GM23338 (cell line): ENCODE measurements at regions not wholly inside any gene's neighbourhood (a gene's known extent, or its start where the extent isn't known, plus 50 kb on each side); places are given as distances from the start of the nearest gene placed in this dataset.

Experiments
- ATAC-seq: fragments of 200-7000 bp; cut with Tn5 transposase; 3 replicates; pipeline ENCODE4 v1.9.1; 2020
- DNase-seq: peaks from one replicate; pipeline ENCODE4 v3.0.0-alpha.2; 2015; ENCODE audit warnings: low spot score
- H2AFZ ChIP-seq: fragments of 200-600 bp; sonication (generic); 2 replicates; pipeline ENCODE4 v1.8.0; 2016; ENCODE audit warnings: antibody characterized with exemption, mild to moderate bottlenecking, moderate library complexity
- H3F3A ChIP-seq: fragments of 200-600 bp; sonication (generic); replicated peaks from 2 replicates; pipeline ENCODE4 v1.8.0; 2017; ENCODE audit warnings: antibody characterized with exemption, mixed run types, low read depth
- H3K27ac ChIP-seq: fragments of 200-600 bp; sonication (generic); 2 replicates; pipeline ENCODE4 v1.6.1; 2016; ENCODE audit warnings: low read depth
- H3K27me3 ChIP-seq: fragments of 200-600 bp; sonication (generic); 2 replicates; pipeline ENCODE4 v1.8.0; 2016; ENCODE audit warnings: mild to moderate bottlenecking, mixed run types, moderate library complexity; ENCODE audit not compliant: insufficient read depth
- H3K36me3 ChIP-seq: fragments of 200-600 bp; sonication (generic); 2 replicates; pipeline ENCODE4 v1.8.0; 2016; ENCODE audit warnings: mild to moderate bottlenecking; ENCODE audit not compliant: insufficient read depth
- H3K4me1 ChIP-seq: fragments of 200-600 bp; sonication (generic); 2 replicates; pipeline ENCODE4 v1.8.0; 2016; ENCODE audit warnings: mild to moderate bottlenecking, moderate library complexity; ENCODE audit not compliant: insufficient read depth
- H3K4me2 ChIP-seq: fragments of 200-600 bp; sonication (generic); 2 replicates; pipeline ENCODE4 v1.7.1; 2017; ENCODE audit warnings: mixed run types
- H3K4me3 ChIP-seq: fragments of 200-600 bp; sonication (generic); 2 replicates; pipeline ENCODE4 v1.6.1; 2016; ENCODE audit warnings: mixed run types
- H3K79me2 ChIP-seq: fragments of 200-600 bp; sonication (generic); replicated peaks from 2 replicates; pipeline ENCODE4 v1.8.0; 2017; ENCODE audit warnings: mild to moderate bottlenecking; ENCODE audit not compliant: insufficient read depth
- H3K9me2 ChIP-seq: fragments of 200-600 bp; sonication (generic); 2 replicates; pipeline ENCODE4 v1.8.0; 2017; ENCODE audit not compliant: insufficient read depth
- H4K20me1 ChIP-seq: fragments of 200-600 bp; sonication (generic); replicated peaks from 2 replicates; pipeline ENCODE4 v1.8.0; 2017; ENCODE audit warnings: mild to moderate bottlenecking; ENCODE audit not compliant: insufficient read depth
- H3K27ac Mint-ChIP-seq: 2 replicates; pipeline ENCODE4 v1.8.0; 2020; ENCODE audit warnings: inconsistent platforms, mild to moderate bottlenecking, moderate library complexity, mixed read lengths
- H3K27me3 Mint-ChIP-seq: 3 replicates; pipeline ENCODE4 v1.8.0; 2022; ENCODE audit warnings: low read depth, mild to moderate bottlenecking, moderate library complexity, mixed read lengths, inconsistent platforms; ENCODE audit not compliant: insufficient read depth, poor library complexity
- H3K36me3 Mint-ChIP-seq: 3 replicates; pipeline ENCODE4 v1.8.0; 2021; ENCODE audit warnings: low read depth, mild to moderate bottlenecking, inconsistent platforms, moderate library complexity, mixed read lengths
- H3K4me1 Mint-ChIP-seq: 3 replicates; pipeline ENCODE4 v1.8.0; 2020; ENCODE audit warnings: mild to moderate bottlenecking, inconsistent platforms, mixed read lengths
- H3K4me3 Mint-ChIP-seq: 3 replicates; pipeline ENCODE4 v1.8.0; 2021; ENCODE audit warnings: moderate library complexity, mild to moderate bottlenecking, inconsistent platforms, mixed read lengths
- H3K9me3 Mint-ChIP-seq: 3 replicates; pipeline ENCODE4 v1.8.0; 2020; ENCODE audit warnings: moderate library complexity, mild to moderate bottlenecking, inconsistent platforms, mixed read lengths
- CREB1 ChIP-seq: fragments of 250-450 bp; sonication (Bioruptor Pico); IDR thresholded peaks from 2 replicates; pipeline ENCODE4 v1.5.0; 2020; ENCODE audit warnings: low read depth, mild to moderate bottlenecking, moderate library complexity
- CTCF ChIP-seq, 2 experiments: fragments of 200-600 bp in 1 of 2; sonication (generic) in 1 of 2; conservative IDR thresholded peaks; 2 replicates each; pipeline versions ENCODE4 v1.5.1 to v1.6.1; 2016 to 2017; ENCODE audit warnings: antibody characterized with exemption in 2 of 2, low read depth in 2 of 2, mild to moderate bottlenecking in 2 of 2, moderate library complexity in 1 of 2
- ETS1 ChIP-seq: IDR thresholded peaks from 2 replicates; pipeline ENCODE4 v1.6.1; 2016; ENCODE audit warnings: antibody characterized with exemption
- EZH2 ChIP-seq: fragments of 200-600 bp; sonication (generic); IDR thresholded peaks from one replicate; pipeline ENCODE4 v1.8.0; 2017; ENCODE audit warnings: antibody characterized with exemption, mild to moderate bottlenecking, low read depth; ENCODE audit not compliant: unreplicated experiment
- EZH2phosphoT487 ChIP-seq: fragments of 200-600 bp; sonication (generic); IDR thresholded peaks from one replicate; pipeline ENCODE4 v1.8.1; 2018; ENCODE audit warnings: antibody characterized with exemption; ENCODE audit not compliant: unreplicated experiment
- NANOG ChIP-seq: IDR thresholded peaks from 2 replicates; pipeline ENCODE4 v1.6.1; 2016; ENCODE audit warnings: antibody characterized with exemption, borderline replicate concordance
- REST ChIP-seq: IDR thresholded peaks from one replicate; pipeline ENCODE4 v1.6.1; 2018; ENCODE audit warnings: antibody characterized with exemption; ENCODE audit not compliant: unreplicated experiment
- STAT1 ChIP-seq: IDR thresholded peaks from one replicate; pipeline ENCODE4 v1.6.1; 2016; ENCODE audit warnings: antibody characterized with exemption; ENCODE audit not compliant: unreplicated experiment
- ZNF114 ChIP-seq: fragments of 250-450 bp; sonication (Bioruptor Pico); IDR thresholded peaks from 2 replicates; pipeline ENCODE4 v1.5.0; 2020; ENCODE audit warnings: mild to moderate bottlenecking, moderate library complexity

GRCh38 chr1:60833173-60833572 is 249.2 kb upstream of the NFIA start:
- no peak overlapping the region for H3K4me3 ChIP-seq
- no peaks in the 10 kb centered on the region for H3K9me2 ChIP-seq
- peaks cover 15% of the 10 kb centered on the region for H3K4me1 ChIP-seq
- H3K27ac ChIP-seq: no peak overlapping the region
- ATAC-seq (no peak), DNase-seq (peak; percentile 5)
- H3K4me3 Mint-ChIP-seq: no peak overlapping the region
- H3F3A ChIP-seq: no peaks in the 10 kb centered on the region
- peak overlapping the region; percentile 57; the same call in 1 of the 2 replicates for H2AFZ ChIP-seq
- no peaks in the 10 kb centered on the region for H3K27me3 ChIP-seq
- no peaks in the 10 kb centered on the region for H3K27me3 Mint-ChIP-seq
- TF ChIP-seq ZNF114 (CRISPR knock-in tag): no peak
- TF ChIP-seq EZH2: no peak
- no peak for TF ChIP-seq REST
- TF ChIP-seq ETS1: no peak
- TF ChIP-seq STAT1: no peak
- TF ChIP-seq EZH2phosphoT487: no peak
- TF ChIP-seq CREB1 (CRISPR knock-in tag): no peak
- TF ChIP-seq CTCF (conservative IDR thresholded peaks at IDR 0.05; ENCODE audit: low read depth in 2 of 2): no peak
- no peak for TF ChIP-seq NANOG
- no peaks in the 10 kb centered on the region for H3K9me3 Mint-ChIP-seq
- no peak overlapping the region for H3K4me2 ChIP-seq
- peaks cover 8% of the 10 kb centered on the region; the same call in 2 of the 3 replicates for H3K4me1 Mint-ChIP-seq
- H3K36me3 ChIP-seq: no peaks in the 10 kb centered on the region
- no peaks in the 10 kb centered on the region for H4K20me1 ChIP-seq
- H3K27ac Mint-ChIP-seq: no peak overlapping the region
- H3K36me3 Mint-ChIP-seq: no peaks in the 10 kb centered on the region
- no peaks in the 10 kb centered on the region for H3K79me2 ChIP-seq

- Histone ChIP-seq H3K4me1 (peaks cover 15% of the 10 kb centered on the region), H3K4me2 (no peak overlapping the region), H3K36me3 (no peaks in the 10 kb centered on the region), H3K27me3 (no peaks in the 10 kb centered on the region), H3F3A (no peaks in the 10 kb centered on the region), H3K4me3 (no peak overlapping the region), H2AFZ (peak overlapping the region; percentile 57), H4K20me1 (no peaks in the 10 kb centered on the region), H3K9me2 (no peaks in the 10 kb centered on the region), H3K27ac (no peak overlapping the region), H3K79me2 (no peaks in the 10 kb centered on the region)
- Mint-ChIP-seq H3K36me3 (no peaks in the 10 kb centered on the region), H3K27ac (no peak overlapping the region), H3K4me3 (no peak overlapping the region), H3K9me3 (no peaks in the 10 kb centered on the region; the same call in 2 of the 3 replicates), H3K27me3 (no peaks in the 10 kb centered on the region), H3K4me1 (peaks cover 8% of the 10 kb centered on the region; the same call in 2 of the 3 replicates)
- DNase-seq (no peak), ATAC-seq (no peak)
- no peak for TF ChIP-seq REST
- TF ChIP-seq EZH2phosphoT487: no peak
Measured at GRCh38 chr1:60832367-60832766, 250.0 kb upstream of the NFIA start.
